MM.1S (cell line): ENCODE measurements at regions not wholly inside any gene's neighbourhood (a gene's known extent, or its start where the extent isn't known, plus 50 kb on each side); places are given as distances from the start of the nearest gene placed in this dataset.

Experiments
- EZH2 ChIP-seq: fragments of 300-600 bp; sonication (generic); optimal IDR thresholded peaks from 2 replicates; pipeline ENCODE3; 2017; ENCODE audit warnings: low read depth, mild to moderate bottlenecking, antibody characterized with exemption, low read length, mixed read lengths
- TF ChIP-seq, protein P1 (sequence below): fragments of 300-600 bp; sonication (generic); IDR thresholded peaks from 2 replicates; pipeline ENCODE4 v1.5.1; 2016; ENCODE audit warnings: antibody characterized with exemption, low read length, mixed read lengths

DNA sequence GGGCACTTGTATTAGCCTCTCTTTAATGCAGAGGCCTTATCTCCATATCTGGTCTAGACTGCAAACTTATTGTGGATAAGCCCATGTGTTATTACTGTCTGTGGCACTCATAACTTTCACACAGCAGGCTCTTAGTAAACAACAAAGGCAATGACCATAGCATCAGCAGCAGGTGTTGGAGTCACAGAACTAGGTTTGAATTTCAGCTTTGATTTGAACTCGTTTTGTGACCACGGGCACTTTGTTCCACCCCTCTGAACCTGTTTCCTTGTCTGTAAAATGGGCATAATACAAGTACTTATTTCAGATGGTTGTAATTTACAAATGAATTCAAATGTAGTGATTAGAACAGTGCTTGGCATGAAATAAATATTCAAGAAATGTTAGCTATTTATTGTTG lies 121.8 kb upstream of the C1GALT1C1 start:
- TF ChIP-seq, protein P1, sequence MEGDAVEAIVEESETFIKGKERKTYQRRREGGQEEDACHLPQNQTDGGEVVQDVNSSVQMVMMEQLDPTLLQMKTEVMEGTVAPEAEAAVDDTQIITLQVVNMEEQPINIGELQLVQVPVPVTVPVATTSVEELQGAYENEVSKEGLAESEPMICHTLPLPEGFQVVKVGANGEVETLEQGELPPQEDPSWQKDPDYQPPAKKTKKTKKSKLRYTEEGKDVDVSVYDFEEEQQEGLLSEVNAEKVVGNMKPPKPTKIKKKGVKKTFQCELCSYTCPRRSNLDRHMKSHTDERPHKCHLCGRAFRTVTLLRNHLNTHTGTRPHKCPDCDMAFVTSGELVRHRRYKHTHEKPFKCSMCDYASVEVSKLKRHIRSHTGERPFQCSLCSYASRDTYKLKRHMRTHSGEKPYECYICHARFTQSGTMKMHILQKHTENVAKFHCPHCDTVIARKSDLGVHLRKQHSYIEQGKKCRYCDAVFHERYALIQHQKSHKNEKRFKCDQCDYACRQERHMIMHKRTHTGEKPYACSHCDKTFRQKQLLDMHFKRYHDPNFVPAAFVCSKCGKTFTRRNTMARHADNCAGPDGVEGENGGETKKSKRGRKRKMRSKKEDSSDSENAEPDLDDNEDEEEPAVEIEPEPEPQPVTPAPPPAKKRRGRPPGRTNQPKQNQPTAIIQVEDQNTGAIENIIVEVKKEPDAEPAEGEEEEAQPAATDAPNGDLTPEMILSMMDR = no peak
- no peak for TF ChIP-seq EZH2
